H1 (cell line): ENCODE measurements at regions not wholly inside any gene's neighbourhood (a gene's known extent, or its start where the extent isn't known, plus 50 kb on each side); places are given as distances from the start of the nearest gene placed in this dataset.

Source experiments
- CTCF ChIA-PET: fragments of 300-600 bp; sonication (Branson Sonifier 250); formaldehyde crosslinking; loops from one replicate; lab custom pipeline; 2021; ENCODE audit not compliant: partially characterized antibody; lab: Charles Lee
- POLR2A ChIA-PET: fragments of 300-600 bp; sonication (Branson Sonifier 250); formaldehyde crosslinking; loops from one replicate; lab custom pipeline; 2021; ENCODE audit warnings: inconsistent platforms; ENCODE audit not compliant: partially characterized antibody; lab: Charles Lee
- DNase-seq, 2 experiments: peaks; one replicate each; pipeline versions ENCODE4 v3.0.0 to v3.0.0-alpha.2; 2010 to 2022; ENCODE audit warnings: low spot score in 2 of 2, low read depth in 1 of 2, mixed read lengths in 1 of 2
- FAIRE-seq: peaks from 2 replicates; lab custom pipeline; 2011; peaks lifted over from hg19 to GRCh38; lab: Jason Lieb, UNC
- H2AFZ ChIP-seq: 2 replicates; pipeline ENCODE4 v1.8.1; 2012; ENCODE audit warnings: low read length, inconsistent platforms
- H2AK5ac ChIP-seq: 2 replicates; pipeline ENCODE4 v1.6.1; 2013; ENCODE audit warnings: low read depth, low read length
- H2BK120ac ChIP-seq: replicated peaks from 2 replicates; pipeline ENCODE3; 2013; ENCODE audit warnings: low read depth, low read length, inconsistent platforms
- H2BK12ac ChIP-seq: 2 replicates; pipeline ENCODE4 v1.6.1; 2013; ENCODE audit warnings: low read depth, low read length
- H2BK15ac ChIP-seq: 2 replicates; pipeline ENCODE4 v1.6.1; 2013; ENCODE audit warnings: low read length
- H2BK20ac ChIP-seq: 2 replicates; pipeline ENCODE4 v1.6.1; 2013; ENCODE audit warnings: low read length
- H2BK5ac ChIP-seq: 2 replicates; pipeline ENCODE4 v1.6.1; 2013; ENCODE audit warnings: low read depth, low read length
- H3K14ac ChIP-seq: 2 replicates; pipeline ENCODE4 v1.6.1; 2013; ENCODE audit warnings: inconsistent platforms; ENCODE audit not compliant: insufficient read length
- H3K18ac ChIP-seq: 2 replicates; pipeline ENCODE4 v1.6.1; 2013; ENCODE audit warnings: low read length; ENCODE audit errors: extremely low read depth
- H3K23ac ChIP-seq: 2 replicates; pipeline ENCODE4 v1.6.1; 2013; ENCODE audit warnings: inconsistent platforms; ENCODE audit not compliant: insufficient read length
- H3K23me2 ChIP-seq: 2 replicates; pipeline ENCODE4 v1.6.1; 2013; ENCODE audit warnings: low read depth, low read length
- H3K27ac ChIP-seq: 2 replicates; pipeline ENCODE4 v1.6.1; 2011; ENCODE audit warnings: low read depth, low read length, inconsistent platforms
- H3K27me3 ChIP-seq, 4 experiments: replicated peaks in 1 of 4; 1 replicate in 1 of 4; 2 replicates in 3 of 4; pipeline versions ENCODE4 v1.6.1 to v1.8.1; 2011 to 2013; ENCODE audit warnings: low read length in 3 of 4, mild to moderate bottlenecking in 3 of 4, inconsistent platforms in 2 of 4, mixed read lengths in 2 of 4, moderate library complexity in 1 of 4; ENCODE audit not compliant: control insufficient read depth in 3 of 4, insufficient read depth in 3 of 4; ENCODE audit errors: extremely low read depth in 1 of 4
- H3K36me3 ChIP-seq, 4 experiments: 2 replicates each; pipeline versions ENCODE4 v1.6.1 to v1.8.1; 2011 to 2013; ENCODE audit warnings: mild to moderate bottlenecking in 4 of 4, low read length in 3 of 4, moderate library complexity in 2 of 4, control low read depth in 1 of 4, inconsistent platforms in 1 of 4; ENCODE audit not compliant: insufficient read depth in 4 of 4, control insufficient read depth in 2 of 4
- H3K4ac ChIP-seq: replicated peaks from 2 replicates; pipeline ENCODE3; 2013; ENCODE audit warnings: low read length, low read depth, mixed read lengths, inconsistent platforms; ENCODE audit not compliant: insufficient read length
- H3K4me1 ChIP-seq, 4 experiments: replicated peaks in 1 of 4; 1 replicate in 1 of 4; 2 replicates in 3 of 4; pipeline versions ENCODE4 v1.6.1 to v1.8.1; 2011 to 2013; ENCODE audit warnings: low read length in 3 of 4, inconsistent platforms in 2 of 4, mixed read lengths in 1 of 4; ENCODE audit not compliant: insufficient read depth in 4 of 4, control insufficient read depth in 3 of 4
- H3K4me2 ChIP-seq, 2 experiments: 2 replicates each; pipeline versions ENCODE4 v1.6.1 to v1.8.1; 2011 to 2013; ENCODE audit warnings: low read depth in 2 of 2, low read length in 2 of 2, control low read depth in 1 of 2, inconsistent platforms in 1 of 2, mild to moderate bottlenecking in 1 of 2; ENCODE audit not compliant: insufficient read depth in 1 of 2
- H3K4me3 ChIP-seq, 4 experiments: fragments of 200-600, 300-600 bp in 1 of 4; sonication (generic), shearing (Covaris generic), sonication (Bioruptor Twin) in 1 of 4; 2 replicates each; pipeline versions ENCODE4 v1.5.1 to v1.8.1; 2011 to 2016; ENCODE audit warnings: low read length in 4 of 4, low read depth in 3 of 4, control low read depth in 2 of 4, inconsistent platforms in 2 of 4, mild to moderate bottlenecking in 2 of 4, mixed read lengths in 1 of 4, moderate library complexity in 1 of 4; ENCODE audit not compliant: insufficient read depth in 2 of 4; ENCODE audit errors: extremely low read depth in 1 of 4
- H3K56ac ChIP-seq: replicated peaks from 2 replicates; pipeline ENCODE3; 2013; ENCODE audit warnings: low read depth, mild to moderate bottlenecking, mixed read lengths, low read length, inconsistent platforms; ENCODE audit not compliant: insufficient read length
- H3K79me1 ChIP-seq: 2 replicates; pipeline ENCODE4 v1.6.1; 2013; ENCODE audit warnings: low read depth, low read length, control low read depth
- H3K79me2 ChIP-seq, 2 experiments: 2 replicates each; pipeline versions ENCODE4 v1.6.1 to v1.8.1; 2012 to 2013; ENCODE audit warnings: low read length in 2 of 2, mild to moderate bottlenecking in 2 of 2, inconsistent platforms in 1 of 2; ENCODE audit not compliant: insufficient read depth in 2 of 2, control insufficient read depth in 1 of 2
- H3K9ac ChIP-seq, 4 experiments: replicated peaks in 1 of 4; 1 replicate in 1 of 4; 2 replicates in 3 of 4; pipeline versions ENCODE4 v1.6.1 to v1.8.1; 2011 to 2013; ENCODE audit warnings: low read depth in 3 of 4, low read length in 3 of 4, control low read depth in 2 of 4, mild to moderate bottlenecking in 2 of 4, moderate library complexity in 2 of 4, inconsistent platforms in 1 of 4; ENCODE audit errors: extremely low read depth in 1 of 4
- H3K9me3 ChIP-seq, 2 experiments: 2 replicates each; pipeline versions ENCODE4 v1.6.1 to v1.8.1; 2012 to 2013; ENCODE audit warnings: mild to moderate bottlenecking in 2 of 2, moderate library complexity in 2 of 2, control low read depth in 1 of 2, inconsistent platforms in 1 of 2, low read depth in 1 of 2, low read length in 1 of 2, mixed read lengths in 1 of 2; ENCODE audit not compliant: insufficient read depth in 2 of 2
- H4K20me1 ChIP-seq, 2 experiments: replicated peaks in 1 of 2; 2 replicates each; pipeline versions ENCODE3 to v1.8.1; 2011 to 2013; ENCODE audit warnings: inconsistent platforms in 2 of 2, low read length in 2 of 2, mild to moderate bottlenecking in 1 of 2; ENCODE audit not compliant: insufficient read depth in 2 of 2, control insufficient read depth in 1 of 2
- H4K5ac ChIP-seq: 2 replicates; pipeline ENCODE4 v1.6.1; 2013; ENCODE audit warnings: low read length, low read depth, mixed read lengths, inconsistent platforms; ENCODE audit not compliant: insufficient read length
- H4K8ac ChIP-seq: 2 replicates; pipeline ENCODE4 v1.8.0; 2013; ENCODE audit warnings: mild to moderate bottlenecking, moderate library complexity, low read length, inconsistent platforms; ENCODE audit not compliant: insufficient read depth; ENCODE audit errors: extremely low read depth
- H4K91ac ChIP-seq: replicated peaks from 2 replicates; pipeline ENCODE3; 2013; ENCODE audit warnings: low read length, mixed read lengths, inconsistent platforms; ENCODE audit not compliant: insufficient read length
- KDM5A ChIP-seq: fragments of 200-600 bp; IDR thresholded peaks from 2 replicates; pipeline ENCODE4 v1.7.1; 2012; ENCODE audit warnings: mild to moderate bottlenecking, low read length, inconsistent platforms, mixed read lengths
- SUZ12 ChIP-seq: fragments of 200-600 bp; sonication (generic); IDR thresholded peaks from 2 replicates; pipeline ENCODE4 v1.6.1; 2012; ENCODE audit warnings: mild to moderate bottlenecking, inconsistent platforms, low read length, moderate library complexity, mixed read lengths
- TAF7 ChIP-seq: optimal IDR thresholded peaks from 2 replicates; pipeline ENCODE3; 2011; ENCODE audit warnings: low read depth, mild to moderate bottlenecking, inconsistent platforms, low read length, moderate library complexity, borderline replicate concordance
- WGBS, 2 experiments: shearing (Covaris generic) in 1 of 2; methylation state at CpG; one replicate each; pipeline versions ENCODE4 v1.1.6 to v1.1.7; 2013 to 2015; ENCODE audit warnings: low lambda C conversion rate in 2 of 2, mixed read lengths in 2 of 2, inconsistent platforms in 1 of 2, low coverage in 1 of 2, missing lambda C conversion rate in 1 of 2; ENCODE audit not compliant: insufficient replicate concordance in 2 of 2, insufficient coverage in 1 of 2, insufficient read length in 1 of 2; ENCODE audit errors: extremely low coverage in 1 of 2, missing lambda C conversion rate in 1 of 2; 5-methylcytosine and 5-hydroxymethylcytosine counted together

DNA sequence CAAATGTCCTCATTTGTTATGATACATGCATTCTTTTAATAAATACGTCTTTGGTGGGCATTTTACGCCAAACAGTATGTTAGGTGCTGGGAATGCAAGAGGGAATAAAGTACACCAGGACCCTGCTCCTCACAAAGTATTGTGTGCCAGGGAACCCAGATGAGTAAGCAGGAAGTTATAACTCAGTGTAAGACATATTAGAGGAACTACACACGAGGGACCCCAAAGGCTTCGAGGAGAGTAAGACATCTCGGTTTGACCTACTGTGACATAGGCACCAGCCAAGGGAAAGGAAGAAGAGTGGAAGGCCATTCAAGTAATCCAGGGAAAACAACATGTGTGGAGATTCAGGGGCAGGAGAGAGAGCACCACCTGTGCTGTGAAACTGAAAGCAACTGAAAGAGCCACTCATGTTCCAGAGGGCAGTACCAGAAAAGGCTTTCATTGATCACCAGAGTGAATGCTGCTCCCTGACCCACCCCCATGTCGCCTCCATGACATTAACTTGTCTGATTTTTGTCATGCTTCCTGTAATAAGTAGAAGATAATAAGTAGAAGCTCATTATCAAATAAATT lies 542.5 kb upstream of the PKN2 start:
- H3K27ac ChIP-seq = no peak overlapping the region
- H2AK5ac ChIP-seq = no peak overlapping the region
- no peak overlapping the region for H3K4me2 ChIP-seq
- H4K20me1 ChIP-seq = no peaks in the 10 kb centered on the region
- H3K23ac ChIP-seq = no peak overlapping the region
- H3K23me2 ChIP-seq = no peaks in the 10 kb centered on the region
- no peak for FAIRE-seq
- H3K14ac ChIP-seq = no peak overlapping the region
- H3K4me3 ChIP-seq = no peak overlapping the region
- H3K56ac ChIP-seq = no peak overlapping the region
- no peaks in the 10 kb centered on the region for H3K79me1 ChIP-seq
- ChIA-PET POLR2A (no interaction called here), CTCF (no interaction called here)
- no peak overlapping the region for H2BK12ac ChIP-seq
- no peaks in the 10 kb centered on the region for H3K36me3 ChIP-seq
- H3K9ac ChIP-seq = no peak overlapping the region
- H2BK20ac ChIP-seq = no peak overlapping the region
- H4K8ac ChIP-seq = no peak overlapping the region
- H2BK5ac ChIP-seq = no peak overlapping the region
- H3K79me2 ChIP-seq = no peaks in the 10 kb centered on the region
- no peaks in the 10 kb centered on the region for H3K9me3 ChIP-seq
- H2AFZ ChIP-seq = peak overlapping the region; percentile 70; the same call in 1 of the 2 replicates
- WGBS, 2 experiments = 73% methylated on average over 6 of the region's 6 CpGs; no CpG with 5 or more reads in 1 of the 2 experiments
- H3K4me1 ChIP-seq = peaks cover 0 to 9% (median 0%) of the 10 kb centered on the region in 4 experiments; a peak in 1 of 7 replicates
- no peak for DNase-seq
- no peak overlapping the region for H3K18ac ChIP-seq
- no peak overlapping the region for H2BK120ac ChIP-seq
- H2BK15ac ChIP-seq = no peak overlapping the region
- no peak overlapping the region for H3K4ac ChIP-seq
- H3K27me3 ChIP-seq = no peaks in the 10 kb centered on the region
- H4K5ac ChIP-seq = peak overlapping the region; percentile 1
- H4K91ac ChIP-seq = no peak overlapping the region
- no peak for TF ChIP-seq SUZ12
- TF ChIP-seq TAF7 = no peak
- no peak for TF ChIP-seq KDM5A
